SW 1271 (cell line): ENCODE measurements at regions not wholly inside any gene's neighbourhood (a gene's known extent, or its start where the extent isn't known, plus 50 kb on each side); places are given as distances from the start of the nearest gene placed in this dataset.
"Not testable (repeated sequence)": the region's sequence is repeated elsewhere in the genome, so short reads cannot be mapped to it uniquely, and the experiment has no call there.

Experiments
- DNase-seq, 2 experiments: peaks; one replicate each; lab custom pipeline; 2025; lab: John Stamatoyannopoulos, UW

DNA sequence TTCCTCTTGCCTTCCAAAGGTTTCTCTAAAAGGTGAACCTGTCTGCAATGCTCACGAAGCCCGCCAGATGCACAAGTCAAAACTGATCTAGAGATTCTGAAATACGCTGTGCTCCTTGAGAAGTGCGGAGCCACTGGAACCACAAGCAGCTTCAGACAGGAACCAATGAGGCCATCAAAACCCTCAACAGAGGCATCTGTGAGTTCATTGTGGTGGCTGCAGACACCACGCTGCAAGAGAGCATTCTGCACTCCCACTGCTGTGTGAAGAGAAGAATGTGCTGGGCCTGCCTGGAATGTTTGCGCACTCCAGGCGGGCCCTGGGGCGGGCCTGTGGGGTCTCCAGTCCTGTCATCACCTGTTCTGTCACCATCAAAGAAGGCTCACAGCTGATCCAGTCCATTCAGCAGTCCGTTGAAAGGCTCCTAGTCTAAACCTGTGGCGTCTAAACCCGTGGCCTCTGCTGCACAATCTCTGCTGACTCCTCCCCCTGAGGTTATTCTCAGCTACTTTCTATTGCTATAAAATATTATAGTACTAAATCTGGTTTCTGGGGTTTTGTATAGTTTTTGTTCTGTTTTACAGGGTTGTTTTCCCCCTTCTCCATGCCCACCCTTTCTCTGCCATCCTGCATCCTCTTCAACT is 187.4 kb downstream of the FAM72C start:
- not testable (repeated sequence) for DNase-seq

DNA sequence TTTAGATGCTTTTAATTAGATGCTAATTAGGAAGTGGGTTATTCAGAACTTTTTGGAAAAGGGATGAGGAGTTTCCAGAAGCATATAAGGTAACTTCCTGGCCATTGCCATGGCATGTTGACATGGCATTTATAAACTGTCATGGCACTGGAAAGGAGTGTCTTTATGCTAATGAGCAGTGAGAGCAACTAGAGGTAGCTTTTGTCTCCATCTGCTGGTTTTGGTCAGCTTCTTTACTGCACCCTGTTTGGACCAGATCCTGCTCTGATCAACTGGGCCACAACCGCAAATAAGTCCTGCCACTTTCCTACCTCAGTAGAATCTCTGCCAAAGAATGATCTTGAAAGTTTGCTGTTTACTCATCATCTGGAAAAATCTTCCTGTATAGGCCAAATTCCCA is 193.6 kb downstream of the FAM72C start:
- DNase-seq: not testable (repeated sequence)

DNA sequence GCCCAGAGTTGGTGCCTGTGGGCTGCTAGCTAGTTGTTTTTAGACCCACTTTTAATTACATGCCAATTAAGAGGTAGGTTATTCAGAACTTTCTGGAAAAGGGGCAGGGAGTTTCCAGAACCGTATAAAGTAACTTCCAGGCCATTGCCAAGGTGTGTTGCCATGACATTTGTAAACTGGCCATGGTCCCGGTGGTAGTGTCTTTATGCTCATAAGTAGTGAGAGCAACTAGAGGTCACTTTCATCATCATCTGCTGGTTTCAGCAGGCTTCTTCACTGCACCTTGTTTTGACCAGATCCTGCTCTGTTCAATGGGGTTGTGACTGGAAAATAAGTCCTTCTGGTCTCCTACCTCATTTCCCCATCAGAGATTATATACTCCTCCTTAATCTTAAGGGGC is 207.0 kb downstream of the FAM72C start:
- not testable (repeated sequence) for DNase-seq

DNA sequence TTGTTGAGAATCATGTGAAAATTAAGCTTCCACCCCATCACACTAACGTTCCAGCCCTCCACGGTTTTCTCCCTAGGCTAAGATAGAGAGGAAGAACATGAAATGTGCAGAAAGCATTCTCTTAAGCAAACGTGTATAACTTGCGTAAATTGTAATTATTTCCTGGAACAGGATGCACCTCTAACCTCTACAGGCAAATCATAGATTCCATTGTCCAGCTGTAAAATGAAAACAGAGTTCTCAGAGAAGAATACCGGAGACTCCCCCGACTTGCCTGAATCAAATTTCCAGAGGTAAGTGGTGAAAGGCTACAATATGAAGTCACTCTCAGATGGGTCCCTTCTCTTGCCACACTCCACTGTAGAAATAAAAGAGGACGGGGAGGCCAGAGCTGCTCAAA is 211.4 kb downstream of the FAM72C start:
- not testable (repeated sequence) for DNase-seq

DNA sequence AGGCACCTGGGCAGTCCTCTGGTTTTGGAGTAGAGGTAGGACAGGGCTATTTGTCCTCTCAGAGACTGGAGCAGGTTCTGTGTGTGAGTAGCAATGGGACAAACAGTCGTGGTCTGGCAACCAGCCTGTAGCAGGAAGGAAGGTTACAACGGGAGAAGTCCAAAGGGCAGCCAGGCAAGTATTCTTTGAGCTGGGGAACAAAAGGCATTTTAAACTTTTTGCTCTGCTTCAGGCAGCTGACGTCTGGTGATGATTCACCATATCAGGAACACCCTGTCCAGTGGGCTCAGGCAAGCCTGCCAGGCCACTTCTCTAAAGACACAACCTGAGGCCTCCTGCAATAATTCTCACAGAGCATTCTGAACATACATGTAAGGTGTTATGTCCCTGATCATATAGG is 215.8 kb downstream of the FAM72C start:
- DNase-seq: not testable (repeated sequence)

DNA sequence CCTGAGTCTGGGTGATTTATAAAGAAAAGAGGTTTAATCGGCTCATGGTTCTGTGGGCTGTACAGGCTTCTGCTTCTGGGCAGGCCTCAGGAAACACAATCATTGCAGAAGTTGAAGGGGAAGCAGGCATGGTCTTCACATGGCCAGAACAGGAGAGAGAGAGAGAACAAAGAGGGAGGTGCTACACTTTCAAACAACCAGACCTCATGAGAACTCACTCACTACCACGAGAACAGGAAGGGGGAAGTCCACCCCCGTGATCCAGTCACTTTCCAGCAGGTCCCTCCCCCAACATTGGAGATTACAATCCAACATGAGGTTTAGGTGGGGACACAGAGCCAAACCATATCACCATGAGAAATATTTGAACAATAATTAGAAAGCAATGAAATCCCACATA is 222.9 kb downstream of the FAM72C start:
- no peak for DNase-seq

DNA sequence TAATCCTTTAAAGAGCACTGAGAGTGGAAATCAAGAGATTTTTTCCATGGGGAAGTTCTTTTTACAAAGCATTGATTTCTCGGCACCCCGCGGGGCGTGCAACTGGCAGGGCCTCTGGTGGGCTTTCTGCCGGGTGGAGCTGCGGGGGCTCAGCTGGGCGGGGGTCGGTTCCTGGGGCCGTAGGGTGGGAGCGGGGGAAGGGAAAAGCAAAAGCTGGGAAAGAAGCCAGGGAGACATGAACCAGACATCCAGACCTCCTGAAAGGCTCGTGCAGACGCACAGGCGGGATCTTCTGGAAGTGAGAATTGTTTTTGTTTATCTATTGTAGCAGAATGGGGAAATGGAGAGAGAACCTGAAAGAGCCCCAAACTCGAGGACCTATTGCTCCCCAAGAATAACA is 235.2 kb downstream of the FAM72C start:
- DNase-seq: no peak

DNA sequence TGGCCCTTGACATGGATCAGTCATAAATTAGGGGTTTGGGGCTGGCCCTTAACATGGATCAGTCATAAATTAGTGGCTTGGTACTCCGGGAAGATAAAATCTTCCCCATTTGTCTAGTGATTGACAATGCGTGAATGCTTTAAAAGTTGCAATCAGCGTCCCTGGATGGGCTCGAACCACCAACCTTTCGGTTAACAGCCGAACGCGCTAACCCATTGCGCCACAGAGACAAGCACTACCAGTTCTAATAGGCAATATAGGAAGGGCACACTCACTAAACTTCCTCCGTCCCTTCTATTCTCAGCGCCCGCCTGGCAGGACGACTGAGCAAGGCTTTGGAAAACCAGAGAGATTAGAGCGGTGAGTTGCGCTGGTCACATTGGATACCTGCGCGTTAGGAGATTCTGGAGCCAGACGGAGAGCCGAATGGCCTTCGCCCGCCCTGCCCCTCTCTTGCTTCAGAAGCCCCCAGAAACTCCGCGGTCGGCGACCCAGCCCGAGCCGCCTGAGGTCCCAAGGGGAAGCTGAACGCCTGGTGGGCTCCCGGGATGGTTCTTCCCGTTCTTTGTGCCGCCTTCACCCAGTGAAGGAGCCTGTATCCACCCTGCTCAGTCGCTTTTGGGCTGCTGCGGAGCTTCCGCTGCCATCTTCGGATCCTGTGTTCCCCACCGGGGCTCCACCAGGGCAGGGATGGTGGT is 235.9 kb downstream of the FAM72C start:
- no peak for DNase-seq

DNA sequence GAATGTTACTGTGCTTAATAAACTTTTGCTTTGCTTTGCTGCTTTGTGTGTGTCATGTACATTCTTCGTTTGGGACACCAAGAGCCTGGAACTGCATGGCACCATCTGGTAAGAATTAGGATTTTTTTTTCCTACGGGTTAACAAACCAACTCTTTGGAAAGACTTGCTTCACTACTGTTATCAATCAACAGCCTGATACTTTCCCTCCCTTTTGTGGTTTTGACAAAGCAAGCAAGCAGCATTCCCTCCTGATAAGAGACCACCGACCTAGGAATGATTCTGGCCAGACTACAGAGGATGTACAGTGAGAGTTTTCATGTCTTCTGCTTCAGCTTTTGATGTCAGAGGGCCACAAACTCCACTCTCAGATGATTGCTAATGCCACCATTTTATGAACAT is 237.5 kb downstream of the FAM72C start:
- DNase-seq: not testable (repeated sequence)

DNA sequence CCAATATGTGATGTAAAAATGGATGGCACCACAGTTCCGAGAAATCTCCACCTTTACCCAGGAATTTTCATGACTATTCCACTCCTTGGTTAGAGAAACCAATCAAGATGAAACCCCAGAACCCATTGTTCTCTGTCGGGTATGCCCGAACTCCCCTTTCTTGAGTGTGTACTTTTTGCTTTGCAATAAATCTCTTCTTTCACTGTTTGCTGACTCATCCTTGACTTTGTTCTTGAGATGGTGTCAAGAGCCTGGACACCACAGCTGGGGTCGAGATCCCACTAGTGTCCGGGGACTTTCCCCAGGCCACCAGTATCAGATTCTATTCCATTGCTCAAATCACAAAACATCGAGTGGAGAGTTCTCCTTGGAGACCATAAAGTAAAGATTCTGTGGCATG is 240.9 kb downstream of the FAM72C start:
- DNase-seq: not testable (repeated sequence)

DNA sequence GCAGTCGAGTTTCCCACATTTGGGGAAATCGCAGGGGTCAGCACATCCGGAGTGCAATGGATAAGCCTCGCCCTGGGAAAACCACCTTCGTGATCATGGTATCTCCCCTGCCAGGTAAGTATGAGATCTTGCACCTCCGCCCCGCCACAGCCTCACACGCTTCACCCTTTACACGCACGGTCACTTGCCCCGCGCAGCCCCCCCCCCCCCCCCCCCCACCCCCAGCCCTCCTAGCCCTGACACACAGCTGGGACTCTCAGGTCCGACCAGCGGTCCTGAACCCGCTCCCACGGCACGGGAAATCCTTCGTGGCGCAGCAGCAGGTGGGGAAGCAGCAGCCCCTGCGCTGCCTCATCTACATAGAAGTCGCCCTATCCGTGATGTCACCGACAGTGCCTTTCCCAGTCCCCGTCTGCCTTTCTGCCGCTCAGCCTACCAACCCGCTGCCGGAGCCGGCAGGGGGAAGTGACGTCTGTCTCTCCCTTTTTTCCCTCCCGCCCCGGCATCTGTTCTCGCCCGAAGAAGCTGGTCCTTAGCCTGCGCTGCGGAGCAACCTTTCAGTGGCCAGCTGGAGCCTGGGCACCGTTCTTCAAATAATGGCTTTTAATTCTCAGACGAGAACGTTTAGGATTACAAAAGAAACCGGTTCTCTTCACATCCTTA is 242.2 kb downstream of the FAM72C start:
- DNase-seq: not testable (repeated sequence)

DNA sequence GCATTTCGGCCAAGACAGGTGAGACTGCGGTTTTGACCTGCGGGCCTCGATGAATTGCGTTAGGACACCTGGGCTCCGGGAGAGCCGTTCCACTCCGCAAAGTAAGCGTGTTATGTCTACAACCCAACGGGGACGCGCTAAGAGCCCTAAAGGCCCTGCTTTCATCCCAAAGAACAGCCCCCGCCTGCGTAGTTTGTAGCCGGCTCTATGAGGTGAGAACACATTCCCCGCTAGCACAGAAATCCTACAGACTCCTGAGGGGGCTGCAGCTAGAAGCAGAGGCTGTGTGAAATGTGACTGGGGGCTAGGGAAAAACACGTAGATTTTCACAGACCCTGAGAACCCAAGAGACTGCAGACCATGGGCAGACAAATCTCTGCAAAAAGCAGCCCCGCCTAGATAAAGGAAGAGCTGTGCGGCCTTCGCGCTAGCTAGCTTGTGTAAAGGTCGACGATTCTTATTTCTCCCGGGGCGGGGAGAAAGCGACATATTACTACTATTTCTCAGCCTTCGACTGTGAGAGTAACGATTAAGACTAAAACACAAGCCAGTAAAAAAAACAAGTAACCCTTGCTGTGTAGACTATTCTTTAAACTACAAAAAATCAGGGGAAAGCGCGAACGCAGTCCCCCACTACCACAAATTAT is 242.9 kb downstream of the FAM72C start:
- not testable (repeated sequence) for DNase-seq

DNA sequence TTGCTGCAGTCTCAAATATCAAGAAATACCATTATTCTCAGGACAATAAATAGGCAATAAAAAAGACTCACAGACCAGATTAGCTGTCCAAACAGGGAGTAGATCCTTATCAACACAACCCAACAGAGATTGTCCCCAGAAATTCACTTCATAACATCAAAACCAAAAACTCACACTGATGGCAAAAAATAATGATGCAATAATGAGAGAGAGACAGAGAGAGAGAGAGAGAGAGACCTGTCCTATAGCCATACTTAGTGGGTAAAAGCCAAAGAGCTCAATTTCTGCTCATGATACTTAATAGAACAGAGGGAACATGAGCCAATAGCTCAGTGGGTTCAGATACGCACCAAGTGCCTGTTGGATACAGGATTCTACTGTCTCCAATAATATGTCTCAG is 244.5 kb downstream of the FAM72C start:
- DNase-seq: no peak

DNA sequence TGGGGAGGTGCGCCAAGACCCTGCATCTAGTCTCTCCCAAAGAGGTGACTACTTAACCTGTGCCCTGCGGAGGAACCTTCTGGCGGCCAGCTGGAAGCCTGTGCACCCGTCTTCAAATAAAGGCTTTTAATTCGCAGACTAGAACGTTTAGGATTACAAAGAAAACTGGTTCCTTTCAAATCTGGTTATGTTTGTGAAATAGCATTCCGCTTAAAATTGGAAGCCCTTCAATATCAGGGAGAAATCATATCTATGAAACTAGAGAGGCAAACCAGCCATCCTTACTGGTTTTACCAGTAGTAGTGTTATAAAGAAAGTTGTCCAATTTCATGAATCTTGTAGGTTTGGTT is 250.8 kb downstream of the FAM72C start:
- no peak for DNase-seq

DNA sequence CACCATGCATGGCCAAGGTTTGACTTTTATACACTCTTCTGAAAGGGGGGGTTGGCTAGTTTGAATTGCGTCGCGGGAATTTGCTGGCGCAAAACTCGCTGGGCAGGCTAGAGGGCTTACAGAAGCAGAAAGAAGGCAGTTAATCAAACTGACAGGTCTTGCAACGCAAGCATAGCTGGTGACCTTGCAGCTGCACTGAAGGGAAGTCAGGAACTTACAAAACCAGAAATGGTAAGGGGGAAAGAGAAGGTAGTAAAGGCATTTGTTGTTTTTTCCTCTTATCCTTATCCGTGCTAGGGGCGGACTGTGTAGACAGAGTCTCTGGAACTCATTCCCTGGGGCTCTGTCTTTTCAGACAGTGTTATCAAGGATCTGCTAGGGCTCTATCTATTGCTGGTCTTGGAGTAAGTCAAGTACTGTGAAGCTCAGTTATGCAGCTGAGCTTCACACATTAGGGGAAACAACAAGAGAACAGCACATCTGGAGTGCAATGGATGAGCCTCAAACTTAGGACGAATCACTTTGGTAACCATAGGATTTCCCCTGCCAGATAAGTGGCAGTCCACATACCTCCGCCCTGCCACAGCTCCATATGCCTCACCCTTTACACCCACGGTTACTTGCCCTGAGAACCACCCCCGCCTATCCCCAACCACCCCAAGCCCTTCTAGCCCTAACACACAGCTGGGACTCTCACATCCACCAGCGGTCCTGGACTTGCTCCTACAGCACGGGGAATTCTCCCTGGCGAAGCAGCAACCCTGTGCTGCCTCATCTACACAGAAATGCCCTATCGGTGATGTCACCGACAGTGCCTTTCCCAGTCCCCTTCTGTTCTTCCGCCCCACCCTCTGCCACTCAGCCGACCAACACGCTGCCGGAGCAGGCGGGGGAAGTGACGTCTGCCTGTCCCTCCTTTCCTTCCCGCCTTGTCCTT is 251.4 kb downstream of the FAM72C start:
- no peak for DNase-seq

DNA sequence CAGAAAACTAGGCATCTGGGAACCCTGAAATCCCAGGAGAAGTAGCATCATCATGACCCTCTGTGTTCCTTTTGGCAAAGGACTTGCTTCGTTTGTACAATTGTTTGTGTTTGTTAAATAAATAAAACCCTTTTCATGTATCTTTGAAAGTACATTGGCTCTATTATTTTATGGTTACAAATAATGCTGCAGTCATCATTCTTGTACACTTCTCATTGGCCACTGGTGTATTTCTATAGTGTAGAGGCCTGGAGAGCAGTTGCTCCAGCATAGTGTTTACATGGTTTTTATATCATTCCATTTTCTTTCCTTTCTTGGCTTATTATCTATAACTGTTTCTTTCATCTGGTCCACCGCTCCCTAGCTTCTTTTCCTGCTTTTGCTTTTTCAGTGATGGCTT is 253.3 kb downstream of the FAM72C start:
- no peak for DNase-seq

DNA sequence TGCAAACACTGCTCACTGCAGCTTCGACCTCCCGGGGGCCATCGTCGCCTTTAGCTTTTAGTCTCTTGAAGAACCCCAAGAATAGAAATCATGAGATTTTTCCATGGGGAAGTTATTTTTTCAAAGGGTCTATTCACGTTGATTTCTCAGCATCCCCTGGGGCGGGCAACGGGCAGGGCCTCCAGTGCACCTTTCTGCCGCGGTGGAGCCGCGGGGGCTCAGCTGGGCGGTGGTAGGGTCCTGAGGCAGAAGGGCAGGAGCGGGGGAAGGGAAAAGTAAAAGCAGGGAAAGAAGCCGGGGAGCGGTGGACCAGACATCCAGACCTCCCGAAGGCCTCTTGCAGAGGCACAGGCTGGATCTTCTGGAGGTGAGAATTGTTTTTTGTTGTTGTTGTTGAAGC is 253.8 kb downstream of the FAM72C start:
- DNase-seq: no peak

DNA sequence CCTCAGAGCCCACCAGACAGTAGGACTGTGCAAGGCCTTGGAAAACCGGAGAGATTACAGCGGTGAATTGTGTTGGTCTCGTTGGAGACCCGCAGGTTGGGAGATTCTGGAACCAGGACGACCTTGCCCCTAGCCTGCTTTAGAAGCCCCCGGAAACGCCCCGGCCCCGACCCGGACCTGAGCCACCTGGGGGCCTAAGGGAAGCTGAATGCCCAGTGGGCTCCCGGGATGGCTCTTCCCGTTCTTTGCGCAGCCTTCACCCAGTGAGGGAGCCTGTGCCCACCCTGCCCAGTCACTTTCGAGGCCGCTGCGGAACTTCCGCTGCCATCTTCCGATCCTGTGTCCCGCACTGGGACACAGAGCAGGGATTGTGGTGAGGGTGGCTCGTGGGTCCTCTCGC is 254.4 kb downstream of the FAM72C start:
- no peak for DNase-seq

DNA sequence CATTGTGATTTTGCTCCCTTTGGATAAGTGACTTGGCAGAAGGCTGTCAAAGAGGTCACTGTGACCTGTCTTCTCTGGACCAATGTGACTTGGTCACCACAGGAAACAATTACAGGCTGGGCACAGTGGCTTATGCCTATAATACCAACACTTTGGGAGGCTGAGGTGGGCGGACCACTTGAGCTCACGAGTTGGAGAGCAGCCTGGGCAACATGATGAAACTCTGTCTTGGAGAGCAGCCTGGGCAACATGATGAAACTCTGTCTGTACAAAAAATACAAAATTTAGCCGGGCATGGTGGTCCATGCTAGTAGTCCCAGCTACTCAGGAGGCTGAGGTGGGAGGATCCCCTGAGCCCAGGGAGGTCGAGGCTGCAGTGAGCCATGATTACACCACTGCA is 256.9 kb downstream of the FAM72C start:
- not testable (repeated sequence) for DNase-seq

DNA sequence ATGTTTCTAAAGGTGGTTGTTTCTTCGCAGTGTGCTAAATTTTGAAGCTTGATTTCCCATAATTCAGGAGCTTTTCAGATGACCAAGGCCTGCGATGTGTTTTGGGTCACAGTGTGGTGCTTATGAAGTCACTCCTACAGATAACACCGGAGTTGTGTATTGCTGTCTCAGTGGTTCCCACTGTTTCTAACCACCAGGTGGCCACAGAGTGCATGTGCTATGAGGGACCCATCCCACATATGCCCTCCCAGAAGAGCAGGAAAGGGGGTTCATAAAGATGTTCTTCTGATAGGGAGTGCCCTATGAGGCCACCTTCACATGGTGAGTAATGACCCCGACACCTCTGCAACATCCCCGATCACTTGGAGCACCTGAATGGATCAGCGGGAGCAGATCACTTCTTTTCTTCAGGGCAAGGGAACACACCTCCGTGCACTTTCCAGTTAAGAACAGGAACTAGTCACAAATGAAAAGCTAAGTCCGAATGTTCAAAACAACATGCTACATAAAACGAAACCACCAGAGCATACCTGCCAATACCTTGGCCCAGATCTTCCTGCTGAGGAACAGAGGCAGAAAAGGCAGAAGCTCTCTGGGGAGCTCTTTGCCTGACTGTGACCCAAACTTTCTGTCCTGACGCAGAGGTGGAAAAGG is 262.1 kb downstream of the FAM72C start:
- DNase-seq: not testable (repeated sequence)

DNA sequence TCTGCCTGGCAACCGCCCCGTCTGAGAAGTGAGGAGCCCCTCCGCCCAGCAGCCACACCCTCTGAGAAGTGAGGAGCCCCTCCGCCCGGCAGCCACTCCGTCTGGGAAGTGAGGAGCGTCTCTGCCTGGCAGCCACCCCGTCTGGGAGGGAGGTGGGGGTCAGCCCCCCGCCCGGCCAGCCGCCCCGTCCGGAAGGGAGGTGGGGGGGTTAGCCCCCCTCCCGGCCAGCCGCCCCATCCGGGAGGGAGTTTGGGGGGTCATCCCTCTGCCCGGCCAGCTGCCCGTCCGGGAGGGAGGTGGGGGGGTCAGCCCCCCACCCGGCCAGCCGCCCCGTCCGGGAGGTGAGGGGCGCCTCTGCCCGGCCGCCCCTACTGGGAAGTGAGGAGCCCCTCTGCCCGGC is 269.0 kb downstream of the FAM72C start:
- DNase-seq: not testable (repeated sequence)
